Body of pancreas (tissue), 4 donors: ENCODE measurements at regions not wholly inside any gene's neighbourhood (a gene's known extent, or its start where the extent isn't known, plus 50 kb on each side); places are given as distances from the start of the nearest gene placed in this dataset.

Experiments
- ATAC-seq: fragments of 150-250 bp; one replicate; pipeline ENCODE4 v1.9.1; 2016
- DNase-seq, 4 donors: peaks; one replicate each; pipeline ENCODE4 v3.0.0-alpha.2; 2019
- H3K27ac ChIP-seq, 4 donors: fragments of 200-600 bp; sonication (generic); 1 replicate in 3 of 4; 2 replicates in 1 of 4; pipeline versions ENCODE4 v1.5.1 to v1.6.1; 2016 to 2019; ENCODE audit warnings: mild to moderate bottlenecking in 1 of 4, mixed read lengths in 1 of 4, moderate library complexity in 1 of 4
- H3K27me3 ChIP-seq, 2 donors: fragments of 200-600 bp; sonication (generic); one replicate each; pipeline ENCODE4 v1.6.0; 2016; ENCODE audit warnings: mild to moderate bottlenecking in 1 of 2
- H3K36me3 ChIP-seq, 2 donors: fragments of 200-600 bp; sonication (generic); replicated peaks in 1 of 2; 2 replicates each; pipeline ENCODE4 v1.5.1; 2016; ENCODE audit warnings: low read depth in 2 of 2; ENCODE audit not compliant: insufficient read depth in 1 of 2
- H3K4me1 ChIP-seq: fragments of 200-600 bp; sonication (generic); one replicate; pipeline ENCODE4 v1.6.0; 2016
- H3K4me3 ChIP-seq, 2 donors: fragments of 200-600 bp; sonication (generic); 1 replicate in 1 of 2; 2 replicates in 1 of 2; pipeline ENCODE4 v1.5.1; 2016 to 2019
- H3K9me3 ChIP-seq, 3 donors: fragments of 200-600 bp; sonication (generic); 1 replicate in 2 of 3; 2 replicates in 1 of 3; pipeline ENCODE4 v1.5.1; 2016
- CTCF ChIP-seq, 7 experiments: fragments of 450-650 bp in 4 of 7; fragments of 200-600 bp in 3 of 7; sonication (generic) in 3 of 7; IDR thresholded peaks; one replicate each; pipeline ENCODE4 v1.5.1; 2016 to 2019; ENCODE audit warnings: antibody characterized with exemption in 7 of 7
- POLR2A ChIP-seq, 3 donors: fragments of 450-650 bp; IDR thresholded peaks; one replicate each; pipeline ENCODE4 v1.6.1; 2016; ENCODE audit warnings: antibody characterized with exemption in 3 of 3, mild to moderate bottlenecking in 2 of 3
- WGBS, 2 donors: methylation state at CpG; one replicate each; pipeline ENCODE4 v1.1.5; 2017; 5-methylcytosine and 5-hydroxymethylcytosine counted together
- intact Hi-C: fragments of 100-400 bp; cut with DNase I; formaldehyde crosslinking; loops from one replicate; pipeline ENCODE4 v1.15.1; 2023

GRCh38 chr5:106766916-106767315 is 903.8 kb downstream of the EFNA5 start:
- DNase-seq (no peak), ATAC-seq (no peak)
- WGBS, 2 donors: 87 to 93% methylated on average over 2 of the region's 2 CpGs
- intact Hi-C loops: no loop called here
- Histone ChIP-seq H3K4me1 (no peaks in the 10 kb centered on the region), H3K27me3 (no peaks in the 10 kb centered on the region), H3K4me3 (no peak overlapping the region), H3K9me3 (no peaks in the 10 kb centered on the region), H3K27ac (no peak overlapping the region), H3K36me3 (no peaks in the 10 kb centered on the region)
- TF ChIP-seq CTCF (IDR thresholded peaks at IDR 0.05) (no peak), POLR2A (IDR thresholded peaks at IDR 0.05) (no peak)

- 49 to 50% methylated on average over 3 of the region's 3 CpGs for WGBS, 2 donors
- intact Hi-C loops: no loop called here
- no peaks in the 10 kb centered on the region for H3K27me3 ChIP-seq
- H3K9me3 ChIP-seq: no peaks in the 10 kb centered on the region
- H3K4me1 ChIP-seq: no peaks in the 10 kb centered on the region
- H3K36me3 ChIP-seq: no peaks in the 10 kb centered on the region
- no peak overlapping the region for H3K4me3 ChIP-seq
- H3K27ac ChIP-seq: no peak overlapping the region
- DNase-seq (peak; percentile 4 to 32 (median 22)), ATAC-seq (no peak)
- TF ChIP-seq CTCF (IDR thresholded peaks at IDR 0.05) (no peak), POLR2A (IDR thresholded peaks at IDR 0.05) (no peak)
Measured at GRCh38 chr5:106759581-106759980, 911.2 kb downstream of the EFNA5 start.

GRCh38 chr5:106759152-106759551 is 911.6 kb downstream of the EFNA5 start:
- Histone ChIP-seq H3K27ac (no peak overlapping the region), H3K36me3 (no peaks in the 10 kb centered on the region), H3K9me3 (no peaks in the 10 kb centered on the region), H3K4me1 (no peaks in the 10 kb centered on the region), H3K27me3 (no peaks in the 10 kb centered on the region), H3K4me3 (no peak overlapping the region)
- 16 to 17% methylated on average over 1 of the region's 1 CpG for WGBS, 2 donors
- intact Hi-C loops: no loop called here
- no peak for DNase-seq
- TF ChIP-seq POLR2A (IDR thresholded peaks at IDR 0.05) (no peak), CTCF (IDR thresholded peaks at IDR 0.05) (no peak)
- no peak for ATAC-seq

GRCh38 chr5:106757672-106758071 is 913.1 kb downstream of the EFNA5 start:
- WGBS, 2 donors: 68 to 71% methylated on average over 3 of the region's 3 CpGs
- no peak for ATAC-seq
- Histone ChIP-seq H3K4me3 (no peak overlapping the region), H3K27ac (no peak overlapping the region), H3K36me3 (no peaks in the 10 kb centered on the region), H3K4me1 (no peaks in the 10 kb centered on the region), H3K27me3 (no peaks in the 10 kb centered on the region), H3K9me3 (no peaks in the 10 kb centered on the region)
- intact Hi-C loops: no loop called here
- no peak for DNase-seq
- no peak for TF ChIP-seq CTCF (IDR thresholded peaks at IDR 0.05)
- TF ChIP-seq POLR2A (IDR thresholded peaks at IDR 0.05): no peak

GRCh38 chr5:106755789-106756188 is 914.9 kb downstream of the EFNA5 start:
- Histone ChIP-seq H3K4me1 (no peaks in the 10 kb centered on the region), H3K27me3 (no peaks in the 10 kb centered on the region), H3K27ac (no peak overlapping the region), H3K9me3 (no peaks in the 10 kb centered on the region), H3K4me3 (no peak overlapping the region), H3K36me3 (no peaks in the 10 kb centered on the region)
- WGBS, 2 donors: 69 to 80% methylated on average over 4 of the region's 4 CpGs
- TF ChIP-seq POLR2A (IDR thresholded peaks at IDR 0.05) (no peak), CTCF (IDR thresholded peaks at IDR 0.05) (no peak)
- ATAC-seq (no peak), DNase-seq (no peak)
- intact Hi-C loops: no loop called here
